Stimulated activated CD4-positive, alpha-beta T cell treated with anti-CD3 and anti-CD28 coated beads, Interleukin-12 subunit alpha, Interleukin-12 subunit beta, amount 100 ng/mL, for 48 hours (primary cell): ENCODE measurements at regions not wholly inside any gene's neighbourhood (a gene's known extent, or its start where the extent isn't known, plus 50 kb on each side); places are given as distances from the start of the nearest gene placed in this dataset.

Experiments
- DNase-seq, 3 donors: peaks; one replicate each; pipeline ENCODE4 v3.0.0-alpha.2; 2020; ENCODE audit warnings: low read depth in 2 of 3, low spot score in 1 of 3

DNA sequence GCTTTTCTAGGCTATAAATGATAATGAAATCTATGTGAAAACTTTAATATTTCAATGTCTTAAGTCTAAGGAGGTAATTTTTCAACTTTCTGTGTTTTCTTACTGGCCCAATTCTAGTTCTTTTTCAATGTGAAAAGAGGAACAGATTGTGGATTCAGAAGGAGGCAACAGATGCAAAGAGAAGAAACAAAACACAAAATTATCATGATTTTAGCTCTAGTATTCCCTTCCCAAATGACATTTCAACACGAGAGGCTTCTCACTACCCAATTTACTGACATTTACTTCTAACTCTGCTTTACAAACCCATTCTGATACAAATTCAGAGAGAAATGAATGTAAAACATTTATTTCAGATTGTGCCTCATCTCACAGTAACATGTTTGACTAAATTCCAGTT lies 169.4 kb downstream of the WT1 start:
- no peak for DNase-seq

DNA sequence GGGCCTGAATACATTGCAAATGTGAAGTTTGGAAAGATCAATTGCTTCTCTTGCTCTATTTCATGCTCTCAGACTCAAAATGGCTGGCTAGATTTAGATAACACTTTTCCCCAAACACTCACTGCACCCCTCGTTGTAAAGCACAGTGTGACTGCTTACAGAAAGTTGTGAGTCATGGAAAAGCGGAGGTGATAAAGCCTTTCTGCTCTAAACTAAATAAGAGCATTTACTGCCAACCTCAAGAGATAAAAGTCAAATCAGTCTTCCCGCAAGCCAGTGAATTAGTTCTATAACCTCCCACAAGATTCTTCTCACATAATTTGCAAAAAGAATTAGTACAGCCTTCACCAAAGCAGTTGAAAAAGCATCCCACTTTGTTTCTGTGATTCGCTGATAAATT lies 168.7 kb downstream of the WT1 start:
- no peak for DNase-seq

DNA sequence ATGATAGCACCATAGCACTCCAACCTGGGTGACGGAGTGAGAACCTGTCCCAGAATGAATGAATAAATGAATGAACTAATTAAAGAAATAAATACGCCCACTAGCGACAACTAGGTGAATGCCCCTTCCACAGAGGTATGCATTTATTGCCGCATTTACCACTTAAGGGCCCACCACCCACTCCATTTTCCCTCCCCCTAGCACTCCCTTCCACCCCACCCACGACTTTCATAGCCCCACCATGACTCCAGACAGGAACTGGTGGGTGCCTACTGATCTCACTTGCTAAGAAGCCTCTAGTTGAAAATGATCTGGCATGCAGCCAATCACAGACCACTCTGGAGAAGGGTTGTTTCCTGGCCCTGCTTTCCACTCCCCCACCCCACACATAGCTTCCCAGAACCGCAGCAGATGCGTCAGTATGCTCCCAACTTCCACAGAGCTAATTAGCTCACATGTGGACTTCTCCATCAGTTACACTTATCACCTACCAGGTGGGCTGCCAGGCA lies 167.6 kb downstream of the WT1 start:
- DNase-seq: no peak

DNA sequence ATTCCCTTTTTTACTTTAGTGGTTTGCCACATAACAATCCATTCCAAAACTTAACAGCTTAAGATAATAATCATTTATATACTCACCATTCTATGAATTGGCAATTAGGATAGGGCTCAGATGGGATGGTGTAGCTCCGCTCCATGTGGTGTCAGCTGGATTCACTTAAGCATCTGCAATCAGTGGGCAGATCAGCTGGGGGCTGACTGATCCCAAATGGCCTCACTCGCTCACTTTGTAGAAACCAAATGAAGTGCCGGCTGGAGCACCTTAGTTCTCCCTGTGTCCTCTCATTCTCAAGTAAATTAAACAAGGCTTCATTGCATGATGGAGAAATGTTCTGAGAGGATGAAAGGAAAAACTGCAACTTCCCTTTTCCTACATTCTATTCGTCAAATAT lies 161.4 kb downstream of the WT1 start:
- DNase-seq: no peak

DNA sequence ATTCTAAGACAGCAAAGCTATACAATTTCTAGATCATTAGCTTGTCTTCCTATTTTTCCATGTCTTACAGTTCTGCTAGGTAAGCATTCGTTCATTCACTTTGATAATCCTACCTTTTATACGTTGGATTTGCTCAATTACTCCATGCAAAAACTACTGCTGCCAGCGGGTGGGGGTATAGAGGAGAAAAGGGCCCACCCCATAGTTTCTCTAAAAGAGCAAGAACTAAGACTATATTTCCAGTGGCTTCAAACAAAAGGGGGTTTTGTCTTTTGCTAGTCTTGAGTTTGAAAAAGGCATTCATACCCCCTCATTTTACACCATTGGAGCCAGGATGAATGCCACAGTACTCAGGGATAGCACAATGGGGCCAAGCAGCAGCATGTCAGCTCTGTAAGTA lies 155.7 kb downstream of the WT1 start:
- DNase-seq: no peak

DNA sequence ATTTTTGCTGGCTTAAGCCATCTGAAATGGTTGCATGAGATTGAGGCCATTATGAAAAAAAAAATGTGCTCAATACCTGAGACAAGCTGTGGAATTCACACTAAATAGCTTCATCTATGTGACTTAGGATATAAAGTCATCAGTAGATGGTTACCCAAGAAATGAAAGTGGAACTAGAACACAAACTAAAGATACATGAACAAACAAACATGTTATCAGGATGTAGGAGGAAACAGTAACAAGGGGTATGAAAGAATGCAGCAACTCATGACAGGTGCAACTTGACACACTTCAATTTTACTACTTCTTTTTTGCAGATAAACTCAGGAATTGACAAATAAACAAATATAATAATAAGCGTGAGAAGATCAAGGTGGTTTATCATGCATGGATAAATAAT lies 155.0 kb downstream of the WT1 start:
- DNase-seq: no peak

DNA sequence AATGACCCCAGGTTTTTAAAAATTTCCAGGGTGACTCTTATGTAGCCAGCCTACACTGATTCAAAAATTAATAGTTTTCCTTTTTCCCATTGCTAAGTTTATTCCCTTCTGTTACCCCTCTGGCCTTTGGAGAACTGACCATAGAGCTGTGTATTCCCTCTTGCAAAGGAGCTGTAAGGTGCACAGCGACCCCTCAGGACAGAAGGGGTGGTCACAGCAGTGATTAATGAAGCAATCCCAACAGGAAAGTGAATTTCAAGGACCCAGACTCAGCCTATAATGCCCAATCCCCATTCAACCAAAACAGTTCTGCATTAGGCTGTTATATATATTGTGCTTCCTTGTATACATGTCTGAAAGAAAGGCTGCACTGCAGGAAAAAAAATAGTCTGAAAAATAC lies 147.1 kb downstream of the WT1 start:
- DNase-seq: no peak

DNA sequence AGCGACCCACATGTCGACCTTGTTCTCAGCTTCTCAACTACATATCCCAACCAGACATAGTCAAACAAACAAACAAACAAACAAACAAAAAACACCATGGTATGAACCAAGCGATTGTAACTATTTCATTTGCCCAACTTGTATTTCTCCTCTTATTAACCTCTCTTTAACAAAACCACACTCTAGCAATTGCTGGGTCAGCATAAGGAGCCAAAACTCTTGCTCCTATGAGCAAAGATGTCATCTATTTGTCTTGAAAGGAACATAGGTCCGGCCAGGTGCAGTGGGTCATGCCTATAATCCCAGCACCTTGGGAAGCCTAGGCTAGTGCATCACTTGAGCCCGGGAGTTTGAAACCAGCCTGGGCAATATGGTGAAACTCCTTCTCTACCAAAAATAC lies 145.6 kb downstream of the WT1 start:
- DNase-seq: no peak

DNA sequence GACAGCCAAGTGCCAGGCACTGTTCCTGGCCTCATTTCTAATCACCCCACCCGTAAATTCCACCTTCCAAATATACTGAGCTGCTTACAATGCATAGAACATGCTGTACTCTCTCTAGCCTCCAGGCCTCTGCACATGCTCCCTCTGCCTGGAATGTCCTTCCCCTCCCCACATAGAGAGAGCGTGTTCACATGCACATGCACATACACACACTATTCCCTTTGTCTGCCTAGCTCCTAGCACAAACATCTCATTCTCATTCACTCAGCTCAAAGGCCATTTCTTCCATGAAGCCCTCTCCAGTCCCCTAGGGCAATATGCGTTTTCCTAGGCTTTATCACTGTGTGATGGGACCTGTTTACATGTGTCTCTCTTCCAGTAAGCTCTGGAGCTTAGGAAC lies 144.6 kb downstream of the WT1 start:
- DNase-seq: no peak

DNA sequence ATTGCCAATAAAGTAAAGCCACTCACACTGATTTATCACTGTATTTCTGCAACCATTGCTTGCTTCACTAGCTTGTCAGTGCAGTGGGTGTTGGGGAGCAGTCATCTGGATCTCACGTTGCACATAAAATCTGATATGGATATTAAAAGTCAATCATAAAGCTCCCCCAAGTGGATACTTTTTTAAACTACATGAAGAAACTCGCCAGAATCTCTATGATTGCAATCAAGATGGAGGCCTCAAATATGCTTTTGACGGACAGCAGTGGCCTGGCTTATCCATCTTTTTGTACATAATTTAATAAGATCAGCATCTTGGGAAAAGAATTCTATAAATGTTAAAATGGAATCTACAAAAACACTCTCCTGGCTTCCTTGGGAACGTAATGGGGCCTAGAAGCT lies 137.7 kb downstream of the WT1 start:
- peak in 1 of 3 donors; percentile 5 for DNase-seq

DNA sequence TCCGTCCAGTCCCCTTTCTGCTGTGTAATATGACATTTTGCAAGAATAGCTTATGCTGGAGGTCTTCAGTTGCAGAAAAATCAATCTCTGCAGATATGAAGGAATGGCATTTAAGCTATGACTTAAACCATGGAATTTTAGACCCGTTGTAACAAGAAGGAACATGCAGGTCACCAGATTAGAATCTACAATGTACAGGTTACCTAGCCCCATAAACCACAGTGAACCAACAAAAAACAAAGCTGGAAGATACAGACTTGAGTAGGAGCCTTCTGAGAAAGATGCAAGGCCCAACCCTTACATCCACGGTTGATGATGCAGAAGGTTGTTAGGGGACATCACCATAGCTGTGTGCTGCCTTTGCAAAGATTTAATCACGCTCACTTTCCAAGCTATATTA lies 132.5 kb downstream of the WT1 start:
- no peak for DNase-seq

DNA sequence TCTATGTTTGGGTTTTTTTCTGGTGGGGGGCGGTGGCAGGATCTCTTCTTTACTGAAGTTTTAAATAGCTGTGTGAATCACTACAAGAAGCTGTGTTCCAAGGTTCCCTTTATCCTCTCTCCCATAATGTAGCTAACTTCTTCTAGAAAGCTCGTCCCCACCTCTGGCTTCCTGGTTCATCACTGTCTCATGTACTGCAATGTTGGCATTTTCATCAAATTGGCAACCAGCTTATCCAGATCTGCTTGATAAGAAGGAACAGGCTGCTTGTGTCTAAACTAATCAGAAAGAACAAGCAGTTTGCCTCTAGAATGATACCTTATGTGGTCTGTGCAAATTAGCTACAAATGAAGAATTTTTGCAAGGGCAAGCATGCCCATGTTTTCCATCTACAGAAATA lies 130.8 kb downstream of the WT1 start:
- no peak for DNase-seq

DNA sequence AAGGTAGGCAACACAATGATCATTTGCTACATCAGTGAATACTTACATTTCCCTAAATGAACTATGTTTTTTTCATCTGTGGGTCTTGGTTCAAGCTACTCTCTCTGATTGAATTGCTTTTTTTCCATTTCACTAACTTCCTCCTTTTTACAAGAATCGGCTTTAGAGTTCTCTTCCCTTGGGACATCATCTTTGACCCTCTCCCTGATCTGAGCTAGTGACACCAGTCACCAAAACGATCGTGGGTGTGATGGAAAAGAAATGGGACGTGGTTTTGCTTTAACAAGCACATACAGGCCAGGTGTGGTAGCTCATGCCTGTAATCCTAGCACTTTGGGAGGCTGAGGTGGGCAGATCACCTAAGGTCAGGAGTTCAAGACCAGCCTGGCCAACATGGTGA lies 129.9 kb downstream of the WT1 start:
- no peak for DNase-seq

DNA sequence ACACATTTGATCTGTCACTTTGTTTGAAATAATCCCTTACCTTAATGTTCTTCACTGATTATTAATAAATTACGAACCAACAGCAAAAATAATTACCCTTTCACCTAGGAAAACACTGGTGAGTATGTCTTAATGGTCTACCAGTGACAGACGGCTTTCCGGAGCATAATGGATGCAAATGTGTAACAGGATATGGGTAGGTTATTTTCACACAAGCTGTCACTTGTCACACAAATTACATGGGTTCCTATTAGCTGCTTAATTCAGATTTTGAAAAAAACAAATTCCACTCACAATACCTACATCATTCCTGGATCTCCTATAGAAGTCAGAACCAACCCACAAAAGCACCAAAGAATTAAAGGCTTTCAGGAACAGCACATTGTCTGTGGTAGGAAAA lies 127.9 kb downstream of the WT1 start:
- DNase-seq: no peak

DNA sequence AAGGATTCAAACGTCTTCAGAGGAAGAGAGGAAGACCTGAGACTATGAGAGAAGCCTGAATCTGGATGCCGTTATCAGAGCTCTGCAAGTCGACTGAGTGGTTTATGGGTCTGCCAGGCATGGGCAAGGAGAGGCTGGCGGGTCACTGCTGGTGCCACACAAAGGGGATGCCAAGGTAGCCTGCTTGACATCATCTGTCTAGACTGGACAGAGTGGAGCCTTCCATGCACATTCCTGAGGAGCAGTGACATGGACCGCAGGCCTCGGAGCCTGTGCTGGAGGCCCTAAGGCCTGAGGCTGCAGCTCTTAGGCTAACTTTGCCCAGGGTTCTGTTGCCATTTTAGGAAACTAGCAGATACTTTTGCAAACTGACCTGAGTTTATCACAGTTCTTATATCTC lies 127.4 kb downstream of the WT1 start:
- no peak for DNase-seq

DNA sequence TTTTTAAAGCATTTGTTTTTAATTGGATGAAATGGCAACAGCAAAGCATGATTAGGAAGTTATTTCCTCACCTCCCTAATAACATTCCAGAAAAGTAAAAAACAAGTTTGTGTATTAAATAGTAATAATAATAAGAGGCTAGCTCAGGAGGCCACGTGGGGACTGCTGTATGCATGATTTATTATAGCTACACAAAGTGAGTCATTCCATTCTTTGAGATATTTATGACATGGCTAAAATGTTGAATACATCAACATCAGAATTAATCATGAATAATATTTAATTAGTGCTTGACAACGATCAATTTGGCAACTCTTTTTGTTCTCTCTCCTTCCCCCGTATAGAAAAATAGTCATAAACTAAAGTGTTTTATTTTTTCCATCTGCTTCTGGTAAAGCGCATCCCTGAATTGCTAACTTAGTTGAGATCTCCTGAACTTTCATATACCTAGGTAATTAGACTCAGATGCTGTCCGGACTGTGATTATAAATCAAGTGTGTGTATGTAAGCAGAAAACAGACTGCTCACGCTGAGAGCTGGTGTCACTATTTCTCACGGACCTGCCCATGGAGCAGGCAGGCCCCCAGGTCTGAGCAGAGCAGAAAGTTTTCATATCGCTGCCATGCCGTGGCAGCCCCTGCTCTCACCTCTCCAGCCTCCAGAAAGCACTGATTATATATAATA lies 125.7 kb downstream of the WT1 start:
- no peak for DNase-seq

DNA sequence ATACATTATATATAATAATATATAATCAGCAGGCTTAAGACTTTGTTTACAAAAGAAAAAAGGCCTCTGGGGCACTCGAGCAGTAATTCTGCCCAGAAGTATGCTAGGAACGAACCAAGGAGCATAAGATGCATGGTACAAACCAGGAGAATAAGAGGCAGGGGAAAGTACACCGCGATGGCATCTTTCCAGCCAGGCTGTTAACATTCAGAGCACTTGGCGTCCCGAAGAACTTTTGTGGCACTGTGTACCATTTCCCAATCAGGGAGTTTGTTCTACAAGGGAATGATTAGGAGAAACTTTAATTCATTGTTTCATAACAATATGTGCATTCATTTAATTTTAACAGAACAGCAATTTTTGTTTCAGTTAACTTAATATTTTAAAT lies 125.1 kb downstream of the WT1 start:
- DNase-seq: no peak

DNA sequence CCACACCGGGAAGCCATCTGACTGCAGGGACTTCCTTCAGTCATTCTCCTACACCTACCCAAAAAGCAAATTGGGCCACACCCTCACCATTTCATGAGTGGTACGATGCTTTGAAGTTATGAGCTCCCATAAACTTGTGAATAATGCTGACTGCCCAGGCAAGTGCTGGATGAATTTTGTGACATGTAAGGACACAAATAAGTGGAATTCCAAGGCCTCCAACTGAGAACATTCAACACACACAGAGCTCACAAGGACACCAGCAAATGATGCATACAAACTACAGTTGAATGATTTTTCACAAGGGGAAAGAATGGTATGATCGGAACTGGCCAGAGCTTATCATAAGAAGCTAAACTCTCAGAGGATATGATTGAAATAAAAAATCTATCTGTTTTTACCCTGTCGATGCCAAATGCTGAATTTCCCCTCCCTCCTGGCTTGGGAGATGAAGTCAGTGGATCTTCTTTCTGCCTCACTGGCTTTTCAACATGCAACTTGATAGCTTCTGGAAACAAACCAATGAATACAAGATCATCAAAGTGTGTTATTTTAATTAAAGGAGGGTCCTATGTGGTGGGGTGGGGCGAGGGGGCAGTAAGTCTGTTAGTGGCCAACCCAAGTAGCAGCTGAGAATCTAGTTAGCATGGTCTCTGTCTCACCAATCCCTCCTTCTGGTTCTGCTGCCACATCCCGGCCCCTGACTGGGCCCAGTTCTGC lies 123.8 kb downstream of the WT1 start:
- no peak for DNase-seq

DNA sequence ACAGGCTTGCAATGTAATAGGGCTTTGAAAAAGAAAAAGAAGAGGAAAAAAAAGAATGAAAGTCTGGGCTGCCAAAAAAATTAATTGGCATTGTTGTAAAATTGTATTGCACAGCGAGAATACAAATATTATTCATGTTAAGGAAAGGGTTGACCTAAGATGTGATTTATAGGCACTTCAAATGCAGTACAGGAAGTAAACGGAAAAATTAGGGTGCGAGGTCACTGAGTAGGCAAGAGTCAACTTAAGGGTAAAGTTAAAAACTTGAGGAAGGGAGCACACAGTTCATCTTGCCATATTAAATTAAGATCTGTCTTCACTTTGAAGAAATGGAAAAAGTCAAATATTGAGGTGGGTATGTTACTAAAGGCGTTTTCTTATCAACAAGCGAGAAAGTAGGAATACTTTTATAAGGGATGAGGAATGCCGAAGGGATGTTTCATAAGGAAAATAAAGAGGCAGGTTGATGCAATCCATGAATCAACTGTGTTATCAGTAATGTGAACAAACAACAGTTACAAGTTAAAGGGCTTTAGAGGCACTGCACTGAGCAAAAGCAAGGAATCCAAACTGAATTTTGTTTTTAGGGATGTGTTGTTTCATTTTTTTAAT lies 123.0 kb downstream of the WT1 start:
- no peak for DNase-seq

DNA sequence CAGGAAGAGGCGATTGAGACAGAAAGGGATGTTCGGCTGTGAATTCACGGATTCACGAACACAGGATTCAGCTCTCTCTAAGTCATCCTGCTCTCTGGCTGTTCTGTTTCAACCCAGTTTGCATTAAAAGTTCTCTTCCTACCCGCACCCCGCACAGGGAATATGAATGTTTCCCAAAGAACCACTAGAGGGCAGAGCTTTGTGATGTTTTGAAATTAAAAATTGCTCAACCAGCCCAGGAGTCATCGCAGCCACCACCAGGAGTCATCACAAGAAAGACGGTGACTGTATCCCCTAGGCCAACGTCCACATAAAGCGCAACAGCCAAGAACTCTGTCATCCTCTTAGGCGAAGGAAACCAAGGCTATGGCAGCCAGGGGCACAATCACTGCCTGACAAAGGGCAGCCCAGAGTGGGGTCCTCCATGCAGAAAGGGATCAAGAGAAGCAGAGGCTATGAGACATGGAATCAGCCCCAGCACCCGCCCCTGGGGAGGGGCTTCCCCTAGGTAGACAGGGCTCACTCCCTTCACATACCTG lies 122.4 kb downstream of the WT1 start:
- peak in 2 of 3 donors; percentile 13 to 16 for DNase-seq

DNA sequence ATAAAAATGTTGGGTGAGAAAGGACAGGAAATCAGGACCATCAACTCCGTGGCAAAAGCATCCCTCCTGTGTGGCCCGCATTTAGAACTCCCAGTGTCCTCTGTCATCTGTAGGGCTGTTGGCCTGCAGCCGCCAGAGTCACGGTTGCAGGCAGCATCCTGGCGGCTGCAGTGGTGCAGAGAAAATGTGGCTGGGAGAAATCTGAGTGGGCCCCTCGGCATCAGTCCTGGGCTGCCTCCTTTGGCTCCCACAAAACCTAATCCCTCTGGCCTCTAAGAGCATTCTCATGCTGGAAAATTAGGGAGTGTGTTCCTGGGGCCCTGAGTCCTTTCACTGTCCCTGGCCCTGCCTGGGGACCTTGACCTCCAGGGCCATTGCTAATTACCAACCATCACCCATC lies 121.9 kb downstream of the WT1 start:
- DNase-seq: no peak

DNA sequence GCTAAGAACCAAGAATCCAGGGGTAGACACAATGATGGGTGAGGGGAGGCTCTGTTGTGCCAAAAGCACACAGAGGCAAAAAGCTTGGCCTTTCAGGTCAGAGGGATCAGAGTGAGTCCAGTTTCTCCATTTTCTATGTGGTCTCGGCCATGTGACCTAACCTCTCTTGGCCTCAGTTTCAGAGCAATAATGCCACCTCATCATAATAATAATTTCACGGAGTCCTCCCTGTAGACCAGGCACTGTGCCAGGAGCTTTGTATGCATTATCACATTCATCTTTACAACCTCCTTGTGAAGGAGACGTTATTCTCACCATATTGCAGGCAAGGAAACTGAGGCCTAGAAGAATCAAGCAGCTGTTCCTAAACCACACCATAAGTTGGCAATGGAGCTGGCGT lies 120.2 kb downstream of the WT1 start:
- DNase-seq: no peak
